ENCODE measurements at regions not wholly inside any gene's neighbourhood (a gene's known extent, or its start where the extent isn't known, plus 50 kb on each side); places are given as distances from the start of the nearest gene placed in this dataset.

DNA sequence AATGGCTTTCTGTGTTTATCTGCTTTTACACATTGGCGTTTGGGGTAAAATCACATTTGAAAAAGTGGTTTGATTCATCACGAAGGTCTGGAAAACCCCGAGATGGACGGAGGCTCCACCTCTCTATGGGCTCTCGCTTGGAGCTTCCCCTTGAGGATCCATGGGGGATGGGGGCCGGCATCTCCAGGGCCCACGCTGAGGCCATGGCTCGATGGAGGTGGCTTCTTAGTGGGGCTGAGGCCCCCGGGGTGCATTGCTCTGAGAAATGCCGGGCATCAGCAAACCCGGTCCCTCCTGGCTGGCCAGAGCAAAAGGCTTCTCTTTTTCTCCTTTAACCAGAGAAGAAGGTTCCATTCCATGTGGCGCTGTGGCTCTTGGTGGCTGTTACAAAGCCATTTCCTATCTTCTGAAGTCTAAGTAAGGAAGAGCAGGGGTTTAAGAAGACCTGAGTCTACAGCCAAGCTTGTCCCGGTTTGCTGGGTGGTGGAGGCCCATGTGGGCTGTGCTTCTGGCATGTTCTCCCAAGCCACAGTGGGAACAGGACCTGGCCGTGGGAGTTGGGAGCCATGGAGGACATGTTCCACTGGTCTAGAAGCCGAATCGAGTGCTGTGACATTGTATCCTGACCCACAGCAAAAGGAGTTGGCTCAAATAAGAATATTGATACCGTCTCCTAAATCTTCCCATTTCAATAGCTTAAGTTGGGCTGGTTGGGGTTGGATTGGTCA, 243.5 kb upstream of the PITRM1 start:
- DNase-seq (ENCODE audit: low read depth in 2 of 3, low spot score in 2 of 3): no peak

DNA sequence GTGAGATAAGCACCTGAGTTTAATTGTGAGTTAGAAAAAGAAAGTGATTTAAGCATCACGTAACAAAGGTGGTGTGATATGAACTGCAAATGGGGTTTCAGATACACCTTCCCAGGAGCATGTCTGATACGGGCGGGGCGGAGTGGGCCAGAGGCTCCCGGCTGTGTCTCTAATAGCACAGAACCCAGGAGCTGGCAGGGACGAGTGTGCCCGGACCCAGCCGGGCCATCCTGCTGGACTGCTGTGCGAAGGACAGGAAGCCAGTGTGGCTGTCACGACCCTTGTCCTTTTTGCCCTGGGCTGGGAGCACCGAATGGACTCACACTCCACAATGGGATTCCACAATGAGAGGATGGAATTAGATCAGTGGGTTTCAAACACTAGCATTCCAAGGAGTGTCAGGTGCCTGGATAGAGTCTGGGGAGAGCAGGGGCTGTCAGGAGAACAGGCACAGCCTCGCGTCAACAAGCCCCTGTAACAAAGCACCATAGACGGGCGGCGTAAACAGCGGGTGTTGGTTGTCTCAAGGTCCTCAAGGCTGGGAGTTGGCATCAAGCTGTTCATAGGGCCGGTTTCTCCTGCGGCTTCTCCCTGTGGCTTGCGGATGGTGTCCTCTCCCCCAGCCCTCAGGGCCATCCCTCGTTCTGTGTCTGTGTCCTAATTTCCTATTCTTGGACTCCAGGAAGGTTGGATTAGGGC, 242.6 kb upstream of the PITRM1 start:
- no peak for DNase-seq (ENCODE audit: low read depth in 2 of 3, low spot score in 2 of 3)

- no peak for DNase-seq (ENCODE audit: low read depth in 2 of 3, low spot score in 2 of 3)
Observed at GRCh38 chr10:3414667-3415023, 242.1 kb upstream of the PITRM1 start.

- no peak for DNase-seq (ENCODE audit: low read depth in 2 of 3, low spot score in 2 of 3)
Observed at GRCh38 chr10:3413937-3414666, 241.5 kb upstream of the PITRM1 start.

DNA sequence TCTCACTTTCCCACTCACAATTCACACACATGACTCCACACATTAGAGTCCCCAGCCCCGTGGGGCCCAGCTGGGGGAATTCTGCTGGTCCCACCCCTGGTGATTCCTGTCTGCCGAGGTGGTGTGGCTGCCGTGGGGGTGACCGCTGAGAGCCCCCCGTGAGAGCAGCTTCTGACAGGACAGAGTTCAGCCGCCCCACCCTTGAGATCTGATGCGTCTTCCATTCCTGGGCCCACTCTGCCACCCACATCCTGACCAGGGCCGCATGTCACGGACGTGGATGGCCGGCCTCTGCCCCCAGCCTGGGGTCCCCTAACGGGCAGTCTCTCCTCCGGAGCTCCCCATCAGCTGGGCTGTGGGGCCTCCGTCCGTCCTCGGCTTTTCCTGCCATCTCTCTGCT, 240.1 kb upstream of the PITRM1 start:
- DNase-seq (ENCODE audit: low read depth in 2 of 3, low spot score in 2 of 3): no peak

GRCh38 chr10:3412071-3412582, 239.5 kb upstream of the PITRM1 start:
- no peak for DNase-seq (ENCODE audit: low read depth in 2 of 3, low spot score in 2 of 3)

DNA sequence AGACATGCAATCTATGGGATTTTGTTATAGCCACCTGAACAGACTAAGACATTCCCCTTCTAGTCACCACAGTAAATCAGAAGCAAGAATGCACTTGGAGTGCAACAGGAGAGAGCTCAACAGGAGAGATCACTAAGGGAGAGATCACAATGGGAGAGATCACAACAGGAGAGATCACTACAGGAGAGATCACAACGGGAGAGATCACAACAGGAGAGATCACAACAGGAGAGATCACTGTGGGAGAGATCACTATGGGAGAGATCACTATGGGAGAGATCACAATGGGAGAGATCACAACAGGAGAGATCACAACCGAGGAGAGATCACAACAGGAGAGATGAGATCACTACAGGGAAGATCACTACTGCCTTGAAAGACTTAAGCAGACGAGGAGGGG, 238.5 kb upstream of the PITRM1 start:
- DNase-seq (ENCODE audit: low read depth in 2 of 3, low spot score in 2 of 3): no peak

DNA sequence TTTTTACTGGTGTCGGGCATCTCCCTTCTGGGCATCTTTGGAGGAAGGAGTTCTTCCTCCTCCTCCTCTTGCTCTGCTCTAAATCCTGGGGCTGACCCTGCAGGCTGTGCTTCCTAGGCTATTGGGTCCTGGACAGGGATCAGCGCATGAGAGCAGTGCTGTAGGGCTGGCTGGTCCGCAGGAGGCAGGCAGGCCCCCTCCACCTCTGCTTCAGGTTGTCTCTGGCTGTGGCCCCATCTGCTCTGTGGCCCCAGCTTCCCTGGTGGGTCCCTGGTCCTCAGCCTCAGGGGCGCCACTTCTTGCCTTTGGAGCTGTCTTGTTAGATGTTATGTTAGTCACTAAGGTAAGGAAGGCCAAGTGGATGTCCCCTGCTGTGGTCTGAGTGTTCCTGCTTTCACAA, 237.3 kb upstream of the PITRM1 start:
- DNase-seq (ENCODE audit: low read depth in 2 of 3, low spot score in 2 of 3): no peak

- DNase-seq (ENCODE audit: low read depth in 2 of 3, low spot score in 2 of 3): no peak
Observed at GRCh38 chr10:3408603-3409365, 236.2 kb upstream of the PITRM1 start.

DNA sequence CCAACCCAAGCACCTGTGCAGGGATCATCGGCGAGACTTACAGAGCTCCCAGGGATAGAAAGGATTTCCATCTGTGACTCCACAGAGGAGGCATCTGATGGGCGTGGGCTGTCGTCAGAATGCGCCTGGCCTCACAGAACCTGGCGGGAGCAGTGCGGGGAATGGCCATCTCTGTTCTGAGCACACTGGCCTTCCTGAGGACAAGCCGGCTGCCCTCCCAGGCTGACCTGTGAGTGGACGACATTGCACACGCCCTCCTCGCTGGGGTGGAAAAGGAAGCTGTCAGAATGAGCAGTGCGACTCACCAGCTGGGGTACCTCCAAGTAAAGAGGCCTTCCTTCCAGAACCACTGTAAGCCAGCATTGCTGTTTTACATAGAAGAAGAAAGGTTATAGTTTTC, 234.6 kb upstream of the PITRM1 start:
- DNase-seq (ENCODE audit: low read depth in 2 of 3, low spot score in 2 of 3): no peak

DNA sequence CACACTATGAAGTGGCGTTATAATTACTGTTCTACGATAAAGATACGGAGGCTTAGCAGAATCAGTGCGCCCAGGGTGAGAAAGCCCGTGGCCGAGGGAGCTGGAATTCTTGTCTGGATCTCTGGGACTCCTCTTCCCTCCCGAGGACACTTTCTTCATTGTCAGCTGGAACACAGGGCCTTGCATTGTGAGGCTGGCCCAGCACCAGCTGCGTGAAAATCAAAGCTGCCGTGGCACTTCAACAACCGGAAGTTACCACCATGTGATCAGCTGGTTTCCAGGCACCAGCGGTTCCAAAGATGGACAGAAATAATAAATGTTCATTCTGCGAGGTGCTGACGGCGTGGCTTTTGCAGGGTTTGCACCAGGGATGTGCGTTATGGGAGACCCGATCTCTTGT, 234.0 kb upstream of the PITRM1 start:
- no peak for DNase-seq (ENCODE audit: low read depth in 2 of 3, low spot score in 2 of 3)

- DNase-seq (ENCODE audit: low read depth in 2 of 3, low spot score in 2 of 3): no peak
Observed at GRCh38 chr10:3404381-3404780, 231.8 kb upstream of the PITRM1 start.

DNA sequence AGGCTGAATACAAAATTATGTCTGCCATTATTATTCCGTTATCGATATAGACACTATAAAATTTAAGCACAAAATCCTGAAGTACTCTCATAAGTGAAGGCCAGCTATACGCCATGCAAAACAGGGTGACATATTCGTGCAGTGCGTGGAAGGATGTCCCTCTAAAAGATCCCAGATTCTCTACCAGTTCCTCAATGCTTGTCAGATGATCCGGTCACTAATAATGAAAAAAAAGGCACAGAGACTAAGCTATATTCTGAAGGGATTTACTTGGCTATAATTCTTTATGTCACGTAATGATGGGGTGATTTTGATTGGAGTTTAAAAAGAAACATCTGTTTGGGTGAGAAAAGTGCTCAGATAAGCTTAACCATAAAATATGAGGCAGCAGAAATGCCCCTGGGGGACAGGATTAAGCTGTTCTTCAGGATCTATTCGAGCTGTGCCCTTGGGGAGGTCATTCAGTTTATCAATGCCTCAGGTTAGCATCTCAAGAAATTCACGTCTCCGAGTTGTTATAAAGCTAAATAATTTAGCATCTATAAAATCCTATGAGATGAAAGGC, 229.7 kb upstream of the PITRM1 start:
- no peak for DNase-seq (ENCODE audit: low read depth in 2 of 3, low spot score in 2 of 3)

DNA sequence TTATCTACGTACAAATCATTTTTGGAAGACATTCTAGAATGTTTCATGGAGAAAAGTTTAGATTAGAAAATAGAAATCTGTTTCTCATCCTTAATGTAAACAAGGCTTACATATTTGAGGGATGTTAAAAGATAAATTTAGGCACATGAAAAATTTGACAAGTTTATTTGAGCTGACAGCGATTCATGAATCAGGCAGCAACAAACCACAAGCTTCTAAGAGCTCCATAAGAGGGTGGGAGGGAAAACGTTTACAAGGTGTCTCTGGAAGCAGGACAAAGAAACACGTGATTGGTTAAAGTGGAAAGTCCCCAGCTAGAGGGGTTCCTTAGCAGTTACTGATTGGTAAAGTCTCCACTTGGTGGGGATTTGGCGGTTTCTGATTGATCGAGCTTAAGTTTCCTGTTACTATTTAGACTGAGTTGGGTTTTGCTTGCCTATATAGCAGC, 228.9 kb upstream of the PITRM1 start:
- DNase-seq (ENCODE audit: low read depth in 2 of 3, low spot score in 2 of 3): no peak

DNA sequence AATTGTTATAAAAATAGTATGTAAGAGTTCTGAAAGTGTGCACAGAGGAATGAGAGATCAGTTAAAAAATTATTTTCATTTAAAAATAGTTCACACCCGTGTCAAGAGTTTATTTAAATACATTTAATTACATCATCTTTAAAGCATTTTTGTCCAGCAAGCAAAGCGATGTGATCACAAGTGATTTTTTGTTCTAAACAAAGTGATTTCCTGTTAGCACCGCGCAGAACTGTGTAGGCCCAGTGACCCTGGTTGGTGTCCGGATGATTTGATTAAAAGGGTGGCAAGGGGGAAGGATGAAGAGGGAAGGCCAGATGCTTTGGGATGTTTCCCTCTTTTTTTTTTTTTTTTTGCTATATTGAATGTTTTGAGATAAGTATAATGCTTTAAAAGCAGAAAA, 227.8 kb upstream of the PITRM1 start:
- DNase-seq (ENCODE audit: low read depth in 2 of 3, low spot score in 2 of 3): no peak

DNA sequence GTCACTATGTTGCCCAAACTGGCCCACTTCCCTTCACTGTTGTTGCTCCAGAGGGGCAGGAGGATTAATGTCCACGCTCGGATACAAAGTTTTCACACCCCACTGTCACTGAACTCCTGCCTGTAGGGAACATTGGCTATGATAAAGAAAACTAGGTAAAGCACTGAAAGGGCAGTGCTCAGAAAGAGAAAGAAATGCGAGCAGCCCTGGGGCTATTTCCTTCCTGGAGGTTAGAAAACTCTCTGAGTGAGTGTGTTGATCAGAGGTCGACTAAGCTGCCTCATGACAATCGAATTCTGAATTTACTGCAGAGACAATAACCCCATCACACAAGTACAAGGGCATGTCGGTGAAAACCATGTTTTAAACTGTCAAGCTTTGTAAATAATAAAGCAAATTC, 227.2 kb upstream of the PITRM1 start:
- no peak for DNase-seq (ENCODE audit: low read depth in 2 of 3, low spot score in 2 of 3)

- DNase-seq (ENCODE audit: low read depth in 2 of 3, low spot score in 2 of 3): no peak
Observed at GRCh38 chr10:3398825-3399646, 226.5 kb upstream of the PITRM1 start.

- no peak for DNase-seq (ENCODE audit: low read depth in 2 of 3, low spot score in 2 of 3)
Observed at GRCh38 chr10:3397846-3398245, 225.3 kb upstream of the PITRM1 start.

GRCh38 chr10:3397231-3397630, 224.6 kb upstream of the PITRM1 start:
- no peak for DNase-seq (ENCODE audit: low read depth in 2 of 3, low spot score in 2 of 3)

- DNase-seq (ENCODE audit: low read depth in 2 of 3, low spot score in 2 of 3): no peak
Observed at GRCh38 chr10:3396116-3396515, 223.5 kb upstream of the PITRM1 start.

Data from activated CD8-positive, alpha-beta memory T cell treated with anti-CD3 and anti-CD28 coated beads for 48 hours (primary cell).